Kidney (tissue), 13 donors: ENCODE measurements at regions not wholly inside any gene's neighbourhood (a gene's known extent, or its start where the extent isn't known, plus 50 kb on each side); places are given as distances from the start of the nearest gene placed in this dataset.
A peak's percentile ranks its signal among the peaks of the same experiment; 100 is the strongest.
"Not testable (repeated sequence)": the region's sequence is repeated elsewhere in the genome, so short reads cannot be mapped to it uniquely, and the experiment has no call there.

ENCODE experiments used
- DNase-seq, 5 donors: peaks; one replicate each; pipeline ENCODE4 v3.0.0-alpha.2; 2013 to 2020
- FAIRE-seq: peaks from 2 replicates; lab custom pipeline; 2012; peaks lifted over from hg19 to GRCh38; lab: Jason Lieb, UNC
- H3K27ac ChIP-seq, 2 donors: one replicate each; pipeline ENCODE4 v1.7.0; 2013; ENCODE audit warnings: low read depth in 2 of 2, low read length in 2 of 2, inconsistent platforms in 1 of 2
- H3K27me3 ChIP-seq: one replicate; pipeline ENCODE4 v1.7.1; 2013; ENCODE audit warnings: low read length, inconsistent platforms; ENCODE audit not compliant: control insufficient read depth, insufficient read depth
- H3K36me3 ChIP-seq, 3 donors: one replicate each; pipeline versions ENCODE4 v1.7.0 to v1.7.1; 2013; ENCODE audit warnings: low read length in 3 of 3, control low read depth in 1 of 3, inconsistent platforms in 1 of 3; ENCODE audit not compliant: insufficient read depth in 3 of 3, control insufficient read depth in 2 of 3
- H3K4me1 ChIP-seq, 3 donors: one replicate each; pipeline versions ENCODE4 v1.7.0 to v1.7.1; 2013; ENCODE audit warnings: low read length in 3 of 3, inconsistent platforms in 1 of 3, low read depth in 1 of 3; ENCODE audit not compliant: control insufficient read depth in 2 of 3, insufficient read depth in 2 of 3
- H3K4me3 ChIP-seq, 3 donors: one replicate each; pipeline versions ENCODE4 v1.7.0 to v1.8.1; 2013; ENCODE audit warnings: low read length in 3 of 3, control low read depth in 1 of 3, inconsistent platforms in 1 of 3
- H3K9ac ChIP-seq, 3 donors: one replicate each; pipeline versions ENCODE4 v1.7.0 to v1.7.1; 2013; ENCODE audit warnings: low read length in 3 of 3, control low read depth in 1 of 3, inconsistent platforms in 1 of 3
- H3K9me3 ChIP-seq, 3 donors: one replicate each; pipeline versions ENCODE4 v1.7.0 to v1.7.1; 2013; ENCODE audit warnings: low read length in 3 of 3, control low read depth in 1 of 3, inconsistent platforms in 1 of 3; ENCODE audit not compliant: control insufficient read depth in 2 of 3, insufficient read depth in 1 of 3
- intact Hi-C: fragments of 100-400 bp; cut with DNase I; formaldehyde crosslinking; loops from one replicate; pipeline ENCODE4 v1.11.1; 2022
- TF ChIP-seq, protein P1 (sequence below): IDR thresholded peaks from 3 replicates; pipeline ENCODE4 v1.5.1; 2012; ENCODE audit warnings: mild to moderate bottlenecking, moderate library complexity, borderline replicate concordance; ENCODE audit not compliant: insufficient read depth; ENCODE audit errors: extremely low read depth
- donor health status: control.
- donor health status: control.
- donor health status: control.
- donor health status: control.
- donor health status: control.
- donor health status: DM: yes; HTN: yes; CAD: no.
- donor health status: Normal renal cell carcinoma (clear cell type).

- Histone ChIP-seq H3K4me1 (no peaks in the 10 kb centered on the region), H3K27me3 (no peaks in the 10 kb centered on the region), H3K9ac (no peak overlapping the region), H3K9me3 (peaks cover 0 to 13% (median 0%) of the 10 kb centered on the region in 3 donors), H3K36me3 (no peaks in the 10 kb centered on the region), H3K4me3 (no peak overlapping the region), H3K27ac (no peak overlapping the region)
- FAIRE-seq (no peak), DNase-seq (peak in 2 of 5 donors; percentile 28 to 68)
- TF ChIP-seq, protein P1, sequence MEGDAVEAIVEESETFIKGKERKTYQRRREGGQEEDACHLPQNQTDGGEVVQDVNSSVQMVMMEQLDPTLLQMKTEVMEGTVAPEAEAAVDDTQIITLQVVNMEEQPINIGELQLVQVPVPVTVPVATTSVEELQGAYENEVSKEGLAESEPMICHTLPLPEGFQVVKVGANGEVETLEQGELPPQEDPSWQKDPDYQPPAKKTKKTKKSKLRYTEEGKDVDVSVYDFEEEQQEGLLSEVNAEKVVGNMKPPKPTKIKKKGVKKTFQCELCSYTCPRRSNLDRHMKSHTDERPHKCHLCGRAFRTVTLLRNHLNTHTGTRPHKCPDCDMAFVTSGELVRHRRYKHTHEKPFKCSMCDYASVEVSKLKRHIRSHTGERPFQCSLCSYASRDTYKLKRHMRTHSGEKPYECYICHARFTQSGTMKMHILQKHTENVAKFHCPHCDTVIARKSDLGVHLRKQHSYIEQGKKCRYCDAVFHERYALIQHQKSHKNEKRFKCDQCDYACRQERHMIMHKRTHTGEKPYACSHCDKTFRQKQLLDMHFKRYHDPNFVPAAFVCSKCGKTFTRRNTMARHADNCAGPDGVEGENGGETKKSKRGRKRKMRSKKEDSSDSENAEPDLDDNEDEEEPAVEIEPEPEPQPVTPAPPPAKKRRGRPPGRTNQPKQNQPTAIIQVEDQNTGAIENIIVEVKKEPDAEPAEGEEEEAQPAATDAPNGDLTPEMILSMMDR, result no peak
- intact Hi-C loops, result no loop called here
These were observed 3898.2 kb upstream of the OR11H1 start for GRCh38 chr22:11629661-11630385.

DNA sequence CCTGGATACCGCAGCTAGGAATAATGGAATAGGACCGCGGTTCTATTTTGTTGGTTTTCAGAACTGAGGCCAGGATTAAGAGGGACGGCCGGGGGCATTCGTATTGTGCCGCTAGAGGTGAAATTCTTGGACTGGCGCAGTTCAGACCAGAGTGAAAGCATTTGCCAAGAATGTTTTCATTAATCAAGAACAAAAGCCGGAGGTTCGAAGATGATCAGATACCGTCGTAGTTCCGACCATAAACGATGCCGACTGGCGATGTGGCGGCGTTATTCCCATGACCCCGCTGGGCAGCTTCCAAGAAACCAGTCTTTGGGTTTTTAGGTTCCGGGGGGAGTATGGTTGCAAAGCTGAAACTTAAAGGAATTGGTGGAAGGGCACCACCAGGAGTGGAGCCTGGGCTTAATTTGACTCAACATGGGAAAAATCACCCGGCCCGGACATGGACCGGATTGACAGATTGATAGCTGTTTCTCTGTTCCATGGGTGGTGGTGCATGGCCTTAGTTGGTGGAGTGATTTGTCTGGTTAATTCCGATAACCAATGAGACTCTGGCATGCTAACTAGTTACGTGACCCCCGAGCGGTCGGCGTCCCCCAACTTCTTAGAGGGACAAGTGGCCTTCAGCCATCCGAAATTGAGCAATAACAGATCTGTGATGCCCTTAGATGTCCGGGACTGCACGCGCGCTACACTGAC is 3897.5 kb upstream of the OR11H1 start:
- H3K9ac ChIP-seq, H3K4me1 ChIP-seq, intact Hi-C loops, H3K4me3 ChIP-seq, H3K27ac ChIP-seq, H3K36me3 ChIP-seq, FAIRE-seq, H3K27me3 ChIP-seq: not testable (repeated sequence)
- peaks cover 0 to 13% (median 0%) of the 10 kb centered on the region in 3 donors for H3K9me3 ChIP-seq
- DNase-seq, result peak in 1 of 5 donors; percentile 61
